ENCODE measurements at regions not wholly inside any gene's neighbourhood (a gene's known extent, or its start where the extent isn't known, plus 50 kb on each side); places are given as distances from the start of the nearest gene placed in this dataset.

DNA sequence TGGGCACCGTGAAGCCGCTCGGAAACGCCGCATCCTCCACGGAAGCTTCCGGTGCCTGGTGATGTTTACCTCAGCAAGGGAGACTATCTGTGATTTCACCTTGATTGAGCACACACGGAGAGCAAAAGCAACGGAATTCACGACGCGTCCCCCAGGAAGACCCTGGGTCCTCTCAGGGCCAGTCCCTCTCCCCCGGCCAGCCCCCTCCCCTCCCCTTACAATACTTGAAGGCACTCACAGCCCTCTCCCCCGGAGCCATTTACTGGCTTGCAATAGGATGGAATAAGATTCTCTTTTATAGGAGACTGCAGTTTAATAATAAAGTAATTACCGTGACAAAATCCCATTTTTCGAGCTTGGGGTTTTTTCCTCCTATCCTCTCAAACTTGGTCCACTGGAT lies 104.7 kb downstream of the ENGASE start:
- no peaks in the 10 kb centered on the region for H3K36me3 ChIP-seq (ENCODE audit: control insufficient read depth in 1 of 2, insufficient read depth in 2 of 2, low read length in 2 of 2)
- no peaks in the 10 kb centered on the region for H3K9me2 ChIP-seq (ENCODE audit: insufficient read depth)
- DNase-seq (ENCODE audit: low read depth, low spot score) (no peak), ATAC-seq (no peak)
- no peaks in the 10 kb centered on the region for H3K79me2 ChIP-seq (ENCODE audit: insufficient read depth, low read length)
- no TSS peak for BruUV-seq (replicated peaks)
- no peak overlapping the region for H2AFZ ChIP-seq (ENCODE audit: low read depth, low read length, poor library complexity, severe bottlenecking)
- no peak overlapping the region for H3K27ac ChIP-seq (ENCODE audit: low read depth, low read length)
- H3K27me3 ChIP-seq (ENCODE audit: insufficient read depth, low read length) = peaks cover 33% of the 10 kb centered on the region; the same call in 1 of the 2 replicates
- no peak overlapping the region for H3K4me2 ChIP-seq (ENCODE audit: low read length)
- no peaks in the 10 kb centered on the region for H3K9me3 ChIP-seq (ENCODE audit: control insufficient read depth in 1 of 2, insufficient read depth in 1 of 2, low read depth in 1 of 2, low read length in 2 of 2)
- H3K4me3 ChIP-seq (replicated peaks in 1 of 2; ENCODE audit: low read depth in 1 of 2, low read length in 2 of 2) = no peak overlapping the region
- ChIA-PET RAD21 (ENCODE audit: low non-redundant PET in 1 of 2, low total read pairs in 2 of 2, uncharacterized antibody in 2 of 2, unreplicated experiment in 2 of 2) (no interaction called here), CTCF (interaction anchor here (1.0 to 1.3 kb wide), 3 partner anchors 209 to 214 kb away, joined by 3 to 5 read pairs (median 4); no protein-coding TSS in a partner anchor), POLR2A (no interaction called here)
- H3K9ac ChIP-seq (ENCODE audit: low read length) = no peak overlapping the region
- intact Hi-C loops (cut with micrococcal nuclease) = loop anchor here (5.0 kb wide), 1 partner anchor 92 kb away; no protein-coding TSS in a partner anchor
- peaks cover 5 to 17% of the 10 kb centered on the region in 2 experiments; a peak in 3 of 4 replicates for H3K4me1 ChIP-seq (ENCODE audit: control insufficient read depth in 1 of 2, insufficient read depth in 2 of 2, low read length in 2 of 2)
- TF ChIP-seq RAD21 (IDR thresholded peaks at IDR 0.05; ENCODE audit: low read depth) (no peak), FOSL1 (IDR thresholded peaks at IDR 0.05; ENCODE audit: low read depth) (no peak), YY1 (IDR thresholded peaks at IDR 0.05; ENCODE audit: extremely low read depth, insufficient replicate concordance, low read depth, low read length) (no peak), SIN3A (IDR thresholded peaks at IDR 0.05; ENCODE audit: low read depth) (no peak), JUND (IDR thresholded peaks at IDR 0.05) (no peak), ZNF274 (IDR thresholded peaks at IDR 0.05; ENCODE audit: low read depth, low read length) (no peak), SRF (IDR thresholded peaks at IDR 0.05; ENCODE audit: low read depth) (no peak), REST (IDR thresholded peaks at IDR 0.05; ENCODE audit: low read depth) (no peak), ZFX (IDR thresholded peaks at IDR 0.05) (no peak), EGR1 (IDR thresholded peaks at IDR 0.05; ENCODE audit: low read depth) (no peak), CBX3 (IDR thresholded peaks at IDR 0.05; ENCODE audit: low read depth) (no peak)
- TF ChIP-seq, protein P1, sequence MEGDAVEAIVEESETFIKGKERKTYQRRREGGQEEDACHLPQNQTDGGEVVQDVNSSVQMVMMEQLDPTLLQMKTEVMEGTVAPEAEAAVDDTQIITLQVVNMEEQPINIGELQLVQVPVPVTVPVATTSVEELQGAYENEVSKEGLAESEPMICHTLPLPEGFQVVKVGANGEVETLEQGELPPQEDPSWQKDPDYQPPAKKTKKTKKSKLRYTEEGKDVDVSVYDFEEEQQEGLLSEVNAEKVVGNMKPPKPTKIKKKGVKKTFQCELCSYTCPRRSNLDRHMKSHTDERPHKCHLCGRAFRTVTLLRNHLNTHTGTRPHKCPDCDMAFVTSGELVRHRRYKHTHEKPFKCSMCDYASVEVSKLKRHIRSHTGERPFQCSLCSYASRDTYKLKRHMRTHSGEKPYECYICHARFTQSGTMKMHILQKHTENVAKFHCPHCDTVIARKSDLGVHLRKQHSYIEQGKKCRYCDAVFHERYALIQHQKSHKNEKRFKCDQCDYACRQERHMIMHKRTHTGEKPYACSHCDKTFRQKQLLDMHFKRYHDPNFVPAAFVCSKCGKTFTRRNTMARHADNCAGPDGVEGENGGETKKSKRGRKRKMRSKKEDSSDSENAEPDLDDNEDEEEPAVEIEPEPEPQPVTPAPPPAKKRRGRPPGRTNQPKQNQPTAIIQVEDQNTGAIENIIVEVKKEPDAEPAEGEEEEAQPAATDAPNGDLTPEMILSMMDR (IDR thresholded peaks at IDR 0.05 in 2 of 3, conservative IDR thresholded peaks at IDR 0.05 in 1 of 3; ENCODE audit: borderline replicate concordance in 1 of 3, insufficient read depth in 1 of 3, low read depth in 2 of 3, low read length in 2 of 3) = no peak
- H4K20me1 ChIP-seq (ENCODE audit: insufficient read depth) = no peaks in the 10 kb centered on the region
